Right forelimb (tissue), 1 donor: ENCODE measurements at regions not wholly inside any gene's neighbourhood (a gene's known extent, or its start where the extent isn't known, plus 50 kb on each side); places are given as distances from the start of the nearest gene placed in this dataset.

Source experiments
- DNase-seq: peaks from one replicate; pipeline ENCODE4 v3.0.0-alpha.2; 2018

DNA sequence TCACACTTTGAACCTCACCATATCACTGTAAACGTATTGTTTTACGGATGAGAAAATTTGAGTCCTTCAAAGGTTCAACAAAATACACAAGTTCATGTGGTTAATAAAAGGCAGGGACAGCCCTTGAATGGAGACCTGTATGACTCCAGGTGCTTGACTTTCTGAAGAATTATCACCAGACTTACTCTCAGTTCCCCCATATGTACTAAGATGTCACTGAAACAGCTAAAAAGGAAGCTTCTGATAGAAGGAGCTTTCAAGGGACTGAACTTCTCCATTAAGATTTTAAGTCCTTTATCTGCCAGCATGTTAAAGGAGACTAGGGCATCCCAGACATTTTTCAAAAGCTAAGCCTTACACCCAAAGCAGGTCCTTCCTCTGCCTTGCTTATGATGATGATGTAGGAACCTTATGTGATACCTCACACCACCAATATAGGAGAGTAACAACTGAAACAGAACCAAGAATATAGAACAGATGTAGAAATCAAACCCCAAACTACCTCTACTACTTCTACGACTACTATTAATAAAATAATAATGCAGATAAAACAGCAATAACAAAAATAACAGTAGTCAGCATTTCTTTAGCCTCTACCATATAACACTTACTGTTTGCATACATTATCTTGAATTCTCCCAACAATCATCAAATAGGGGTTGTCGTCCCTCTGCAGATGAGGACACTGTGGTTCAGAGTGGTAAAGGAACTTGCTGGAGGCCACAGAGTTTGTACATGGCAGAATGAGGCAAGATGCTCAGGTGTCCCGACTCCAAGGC, 273.9 kb downstream of the ELAVL2 start:
- no peak for DNase-seq

DNA sequence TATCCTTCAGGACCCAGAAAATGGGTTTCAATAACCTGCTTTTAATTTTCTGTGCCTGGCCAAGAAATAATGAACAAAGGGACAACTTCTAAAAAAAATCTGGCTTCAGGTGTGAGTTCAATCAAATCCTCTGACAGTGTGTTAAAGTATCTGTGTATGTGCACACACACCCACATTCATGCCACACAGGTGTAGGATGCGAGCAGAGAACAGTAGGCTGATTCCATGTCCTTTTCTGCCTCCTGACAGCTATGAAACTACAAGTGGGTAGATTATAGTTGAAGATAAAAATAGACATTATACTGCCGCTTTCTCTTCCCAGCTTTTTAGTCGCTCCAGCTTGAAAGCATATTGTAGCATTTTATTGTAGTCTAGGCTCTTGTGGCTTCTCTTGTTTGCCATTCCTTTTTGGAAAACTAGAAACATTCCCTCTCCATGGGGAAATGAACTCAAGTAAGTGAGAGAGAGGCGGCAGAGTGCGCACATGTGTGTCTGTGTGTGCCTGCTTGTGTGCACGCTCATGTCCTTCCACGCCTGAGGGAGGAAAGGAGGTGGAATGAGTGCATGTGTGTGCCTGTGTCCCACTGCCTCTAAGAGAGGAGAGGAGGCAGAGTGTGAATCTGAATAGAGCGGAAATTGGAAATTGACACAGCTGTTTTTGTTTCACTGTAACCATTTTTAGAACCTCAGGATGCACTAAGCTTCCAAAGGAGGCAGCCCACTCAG, 273.0 kb downstream of the ELAVL2 start:
- no peak for DNase-seq

DNA sequence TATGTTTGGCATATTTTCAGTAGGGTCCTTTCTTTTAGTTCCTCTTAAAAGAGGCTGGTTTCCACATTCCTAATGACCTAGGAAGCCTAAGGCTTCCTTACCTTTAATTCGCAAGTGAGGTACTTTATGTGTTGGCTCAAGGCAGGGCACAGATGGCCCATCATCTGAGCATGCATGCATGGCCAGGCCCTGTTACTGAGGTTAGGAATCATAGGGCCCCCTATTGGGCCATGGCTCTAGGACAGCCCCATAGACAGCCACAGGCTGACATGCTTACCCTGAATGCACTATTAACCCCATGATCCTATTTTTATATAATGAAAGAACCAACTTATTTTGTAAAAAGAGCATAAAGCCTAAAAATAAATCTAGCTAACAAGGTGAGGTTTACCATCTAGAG, 271.4 kb downstream of the ELAVL2 start:
- DNase-seq: no peak

- no peak for DNase-seq
Observed at GRCh38 chr9:23555851-23556250, 270.2 kb downstream of the ELAVL2 start.

GRCh38 chr9:23556459-23556858, 269.6 kb downstream of the ELAVL2 start:
- no peak for DNase-seq

DNA sequence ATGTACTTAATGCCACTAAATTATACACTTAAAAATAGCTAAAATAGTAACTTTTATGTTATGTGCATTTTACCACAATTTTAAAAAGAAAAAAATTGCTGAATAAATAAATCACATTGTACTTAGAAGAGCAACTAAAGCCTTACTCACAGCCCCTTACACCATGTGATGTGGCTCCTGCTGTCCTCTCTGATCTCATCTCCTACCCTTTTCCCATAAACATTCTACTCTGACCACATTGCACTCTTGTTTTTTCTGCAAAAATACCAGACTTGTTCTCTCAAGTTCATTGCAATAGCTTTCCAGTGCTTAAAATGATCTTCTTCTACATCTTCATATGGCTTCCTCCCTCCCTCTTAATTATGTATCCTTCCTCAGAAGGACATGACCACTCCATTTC, 268.4 kb downstream of the ELAVL2 start:
- DNase-seq: no peak

DNA sequence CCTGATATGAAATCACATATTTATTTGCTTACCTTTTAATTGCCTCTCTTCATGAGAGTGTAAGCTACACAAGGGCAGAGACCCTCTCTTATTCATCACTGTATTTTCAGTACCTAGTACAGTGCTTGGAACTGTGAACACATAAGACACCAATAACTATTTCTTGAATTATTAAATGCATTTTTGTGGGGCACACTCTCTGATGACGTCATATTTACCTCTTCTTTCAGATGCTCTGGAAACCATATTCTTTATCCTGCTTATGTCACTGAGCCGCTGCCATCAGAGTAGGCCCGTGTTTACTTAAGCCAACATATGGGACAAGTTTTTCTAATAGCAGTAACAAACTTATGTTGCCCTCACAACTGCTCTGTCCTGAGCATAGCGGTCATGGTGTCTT, 266.5 kb downstream of the ELAVL2 start:
- DNase-seq: no peak

DNA sequence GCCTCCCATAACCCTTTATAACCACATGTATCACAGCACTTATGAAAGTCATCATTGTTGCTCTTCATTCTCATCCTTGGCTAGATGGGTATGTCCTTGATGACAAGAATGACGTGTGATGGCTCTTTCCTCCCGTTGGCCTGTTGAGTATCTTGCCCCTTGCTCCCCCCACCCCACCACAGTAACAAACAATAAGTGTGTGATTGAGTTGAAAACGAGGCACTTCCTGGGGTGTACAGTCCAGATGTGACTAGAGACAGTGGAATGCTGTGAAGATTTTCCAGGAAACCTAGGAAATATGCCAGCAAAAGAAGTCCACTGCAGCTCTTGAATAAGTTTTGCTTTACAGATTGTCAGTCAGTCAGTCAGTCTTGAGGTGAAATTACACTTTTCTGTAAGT, 262.5 kb downstream of the ELAVL2 start:
- DNase-seq: no peak

DNA sequence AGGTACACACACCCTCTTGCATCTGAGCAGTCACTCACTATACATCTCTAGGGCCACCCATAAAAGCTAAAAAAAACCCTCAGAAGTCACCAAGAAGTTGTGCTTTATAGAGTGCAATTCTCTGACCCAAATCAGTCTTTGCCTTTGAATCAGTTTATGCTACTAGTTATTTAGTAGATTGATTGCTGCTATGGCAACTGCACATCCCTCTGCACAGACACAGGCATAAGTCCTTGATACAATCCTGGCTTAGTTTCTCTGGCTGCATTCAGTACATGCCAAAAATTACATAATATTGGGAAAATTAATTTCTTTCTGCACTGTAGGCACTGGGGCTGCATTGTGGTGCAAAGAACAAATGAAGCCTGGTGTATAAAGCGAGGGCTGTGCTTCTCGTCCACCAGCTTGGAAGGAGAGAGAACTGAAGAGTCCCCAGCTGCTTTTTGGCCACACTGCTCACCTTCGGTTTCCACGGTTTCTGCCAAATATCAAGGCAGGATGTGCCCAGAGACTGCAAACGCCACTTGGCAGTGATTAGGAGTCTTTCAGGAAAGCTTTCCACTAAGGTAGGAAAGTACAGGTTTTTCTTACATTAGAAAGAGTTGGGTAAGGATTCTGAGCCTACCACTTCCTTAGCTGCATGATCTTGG, 258.4 kb downstream of the ELAVL2 start:
- no peak for DNase-seq

DNA sequence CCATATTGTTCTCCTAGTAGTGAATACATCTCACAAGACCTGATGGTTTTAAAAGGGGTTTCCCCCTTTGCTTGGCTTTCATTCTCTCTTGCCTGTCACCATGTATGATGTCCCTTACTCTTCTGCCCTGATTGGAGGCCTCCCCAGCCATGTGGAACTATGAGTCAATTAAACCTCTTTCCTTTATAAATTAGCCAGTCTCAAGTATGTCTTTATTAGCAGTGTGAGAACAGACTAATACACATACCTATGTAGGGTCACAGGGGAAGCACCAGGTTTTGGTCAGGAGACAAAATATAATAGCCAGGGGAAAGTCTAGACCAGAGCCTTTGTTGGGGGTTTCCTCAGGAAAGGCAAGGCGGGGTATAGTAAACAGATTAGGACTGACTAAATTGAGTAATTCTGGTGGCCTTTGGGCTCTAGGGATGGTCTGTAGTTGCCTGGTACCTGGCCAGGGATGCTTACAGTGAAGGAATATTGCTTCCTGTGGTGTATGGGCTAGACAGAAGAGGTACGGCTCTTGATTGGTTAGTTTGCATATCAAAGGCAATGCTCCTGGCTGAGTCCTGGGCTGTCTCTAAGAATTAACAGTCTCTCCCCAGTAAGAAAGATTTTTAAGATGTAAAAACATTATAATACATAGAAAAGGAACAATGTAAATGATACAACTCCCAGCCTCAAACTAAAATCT, 254.5 kb downstream of the ELAVL2 start:
- DNase-seq: no peak

DNA sequence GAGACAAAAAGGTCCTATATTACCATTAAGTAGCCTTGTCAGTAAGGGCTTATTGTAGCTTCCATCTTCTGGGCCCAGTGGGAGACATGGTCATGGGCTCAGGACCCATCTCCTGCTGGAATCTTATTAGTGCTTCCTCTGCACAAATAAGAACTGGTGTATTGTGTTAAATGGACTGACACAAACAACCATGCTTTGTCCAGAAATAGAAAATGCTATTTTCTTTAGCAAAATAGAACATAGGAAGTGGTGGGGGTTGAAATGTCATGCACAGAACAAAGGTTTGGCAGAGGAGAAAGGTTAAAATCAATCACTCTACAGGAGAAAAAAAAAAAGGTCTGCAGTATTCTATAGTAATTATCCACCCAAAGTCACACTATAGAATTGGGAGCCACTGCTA, 252.2 kb downstream of the ELAVL2 start:
- no peak for DNase-seq

DNA sequence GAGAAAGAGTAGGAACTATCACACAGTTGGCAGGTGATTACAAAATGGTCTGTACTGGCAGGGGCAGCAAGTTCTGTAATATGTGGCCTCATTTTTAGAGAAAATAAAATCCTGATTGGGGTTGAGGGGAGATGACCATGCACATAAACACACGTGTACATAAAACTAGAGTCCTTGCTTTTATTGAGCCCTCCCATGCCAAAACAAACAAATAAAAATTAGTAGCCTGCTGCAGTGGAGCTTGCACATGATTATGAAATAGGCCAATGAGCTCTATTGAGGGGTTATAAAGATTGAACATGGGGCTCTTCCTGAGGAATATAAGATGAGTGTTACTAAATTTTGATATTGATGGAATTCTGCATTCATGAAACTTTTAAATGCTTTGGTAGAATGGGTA, 248.4 kb downstream of the ELAVL2 start:
- no peak for DNase-seq

DNA sequence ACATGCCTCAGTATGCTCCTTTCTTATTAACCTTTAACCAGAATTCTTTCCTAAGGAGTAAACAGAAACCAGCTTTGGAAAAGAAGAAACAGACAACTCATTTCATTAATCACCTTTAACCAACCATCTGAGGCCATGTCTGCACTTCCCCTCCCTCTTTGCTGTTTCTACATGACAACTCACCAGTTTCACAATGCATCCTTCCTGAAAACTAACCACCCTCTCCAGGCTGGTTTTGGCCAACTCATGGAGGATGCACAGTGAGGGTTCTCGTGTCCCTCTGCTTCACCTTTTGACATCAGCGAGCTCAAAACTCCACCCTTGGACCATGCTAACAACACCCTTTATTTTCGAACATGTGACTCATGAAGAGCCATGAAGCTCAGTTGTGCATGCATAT, 244.1 kb downstream of the ELAVL2 start:
- no peak for DNase-seq

DNA sequence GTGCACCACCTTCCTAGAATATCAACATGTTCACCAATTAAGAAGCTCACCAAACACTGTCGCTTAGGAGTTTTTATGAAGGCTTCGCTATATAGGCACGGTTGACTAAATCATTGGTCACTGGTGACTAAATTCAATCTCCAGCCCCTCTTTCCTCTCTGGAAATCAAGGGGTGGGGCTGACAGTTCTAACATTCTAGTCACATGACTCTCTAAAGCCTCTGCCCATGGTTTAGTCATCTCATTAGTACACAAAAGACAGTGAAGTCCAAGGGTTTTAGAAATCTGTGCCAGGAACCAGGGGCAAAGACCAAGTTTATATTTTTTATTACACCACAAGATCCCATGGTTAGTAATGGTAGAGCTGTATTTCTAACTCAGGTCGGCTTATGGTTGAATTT, 243.2 kb downstream of the ELAVL2 start:
- DNase-seq: no peak

DNA sequence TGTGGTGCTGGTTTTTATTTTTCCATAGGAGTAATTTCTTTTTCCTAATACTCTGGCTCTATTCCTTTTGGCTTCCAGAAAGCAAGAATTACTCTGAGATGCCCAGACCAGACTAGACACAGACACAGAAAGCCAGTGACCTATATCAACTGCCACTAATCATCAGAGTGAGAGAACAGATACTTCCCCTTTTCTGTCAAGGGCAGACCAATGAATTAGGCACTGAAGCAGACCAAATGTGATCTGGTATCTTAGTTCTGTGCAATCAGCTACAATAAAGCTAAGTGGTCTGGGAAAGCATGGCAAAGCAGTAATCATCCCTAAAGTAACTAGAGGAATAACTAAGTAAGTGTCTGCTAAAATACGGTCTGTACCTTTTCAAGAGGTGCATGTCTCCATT, 239.1 kb downstream of the ELAVL2 start:
- DNase-seq: no peak

DNA sequence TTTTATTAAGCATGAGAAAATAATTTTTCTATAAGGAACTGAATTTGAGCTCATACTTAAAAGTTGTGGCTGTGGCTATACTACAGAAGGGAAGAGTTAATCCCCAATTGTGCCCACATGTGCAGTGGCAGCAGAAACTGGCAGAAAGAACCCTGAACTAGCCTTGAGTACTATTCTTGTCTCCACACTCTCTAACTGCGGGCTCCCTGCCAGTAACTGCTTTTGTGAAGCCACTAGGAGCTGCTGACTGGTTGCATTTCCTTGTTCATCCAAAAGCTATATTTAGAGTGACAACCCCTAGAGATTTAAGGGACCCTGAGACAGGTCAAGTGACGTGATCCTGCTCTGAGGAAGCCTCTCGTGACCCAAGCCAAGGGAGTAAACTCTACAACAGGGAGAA, 238.6 kb downstream of the ELAVL2 start:
- DNase-seq: peak; percentile 55

- DNase-seq: no peak
Observed at GRCh38 chr9:23587903-23588302, 238.1 kb downstream of the ELAVL2 start.

DNA sequence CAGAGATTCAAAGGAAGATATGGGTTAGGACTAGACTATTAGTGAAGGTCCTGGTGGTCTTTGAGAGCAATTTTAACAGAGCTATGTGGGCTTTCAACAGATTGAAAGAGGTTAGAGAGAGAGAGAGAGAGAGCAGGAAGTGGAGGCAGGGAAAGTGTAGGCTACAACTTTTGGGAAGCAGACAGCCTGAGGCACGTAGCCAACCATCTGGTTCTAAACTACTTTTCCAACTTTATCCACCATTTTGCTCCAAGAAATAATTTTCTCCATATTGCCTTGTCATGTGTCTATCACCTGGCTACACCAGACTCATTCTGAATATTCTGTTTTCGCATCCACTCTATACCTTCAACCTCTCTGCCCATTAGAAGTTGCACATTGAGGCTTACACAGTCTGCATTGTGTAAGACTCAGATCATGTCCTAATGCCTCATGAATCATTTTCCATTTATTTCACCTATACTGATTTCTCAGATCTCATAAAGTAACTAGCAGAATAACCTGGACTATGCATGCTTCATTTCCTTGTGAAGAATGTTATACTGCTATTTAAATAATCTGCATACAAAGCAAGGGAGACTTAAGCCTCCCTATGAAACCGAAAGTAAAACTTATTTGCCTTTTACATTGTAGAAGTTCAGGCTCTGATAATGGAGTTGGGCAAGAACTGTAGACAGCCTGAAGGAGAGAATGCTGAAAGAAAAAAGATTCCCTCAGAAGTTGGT, 235.6 kb downstream of the ELAVL2 start:
- no peak for DNase-seq

GRCh38 chr9:23594421-23594820, 231.6 kb downstream of the ELAVL2 start:
- DNase-seq: no peak

GRCh38 chr9:23596913-23597634, 229.0 kb downstream of the ELAVL2 start:
- DNase-seq: no peak

GRCh38 chr9:23598994-23599393, 227.0 kb downstream of the ELAVL2 start:
- no peak for DNase-seq

DNA sequence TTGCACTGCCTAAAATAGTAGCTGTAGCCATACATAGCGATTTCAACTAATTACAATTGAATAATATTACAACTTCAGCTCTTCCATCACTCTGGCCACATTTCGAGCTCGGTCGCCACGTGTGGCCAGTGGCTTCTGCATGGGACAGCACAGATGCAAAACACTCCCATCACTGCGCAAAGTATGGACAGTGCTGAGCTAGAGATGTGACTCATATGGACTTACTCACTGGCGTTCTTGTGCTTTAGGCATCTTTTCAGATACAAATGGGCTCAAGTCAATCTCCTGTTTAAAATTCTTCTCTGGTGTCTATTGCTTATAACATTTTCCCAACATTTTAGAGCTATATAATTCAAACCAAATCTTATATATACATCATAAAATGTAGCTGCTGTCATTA, 222.7 kb downstream of the ELAVL2 start:
- no peak for DNase-seq
